Endodermal cell (in vitro differentiated cells): ENCODE measurements at regions not wholly inside any gene's neighbourhood (a gene's known extent, or its start where the extent isn't known, plus 50 kb on each side); places are given as distances from the start of the nearest gene placed in this dataset.

Experiments
- DNase-seq: peaks from one replicate; pipeline ENCODE4 v3.0.0-alpha.2; 2017
- H3K27ac ChIP-seq: 2 replicates; pipeline ENCODE4 v1.5.1; 2013; ENCODE audit warnings: mild to moderate bottlenecking, low read depth, low read length, moderate library complexity
- H3K27me3 ChIP-seq: 2 replicates; pipeline ENCODE4 v1.6.1; 2013; ENCODE audit warnings: mild to moderate bottlenecking, low read length, moderate library complexity; ENCODE audit not compliant: insufficient read depth, control insufficient read depth, poor library complexity, severe bottlenecking
- H3K36me3 ChIP-seq: 2 replicates; pipeline ENCODE4 v1.7.0; 2013; ENCODE audit warnings: mild to moderate bottlenecking, low read length, moderate library complexity; ENCODE audit not compliant: control insufficient read depth, insufficient read depth
- H3K4me1 ChIP-seq: one replicate; pipeline ENCODE4 v1.7.0; 2013; ENCODE audit warnings: low read length; ENCODE audit not compliant: control insufficient read depth, insufficient read depth
- H3K4me3 ChIP-seq: 2 replicates; pipeline ENCODE4 v1.5.1; 2013; ENCODE audit warnings: mild to moderate bottlenecking, low read length, moderate library complexity
- H3K9ac ChIP-seq: 2 replicates; pipeline ENCODE4 v1.6.1; 2013; ENCODE audit warnings: mild to moderate bottlenecking, low read length, moderate library complexity; ENCODE audit not compliant: poor library complexity, severe bottlenecking; ENCODE audit errors: extremely low read depth
- H3K9me3 ChIP-seq: 2 replicates; pipeline ENCODE4 v1.6.1; 2013; ENCODE audit warnings: mild to moderate bottlenecking, low read length, moderate library complexity; ENCODE audit not compliant: control insufficient read depth
- H3K27ac Mint-ChIP-seq: 2 replicates; pipeline ENCODE4 v1.8.0; 2020; ENCODE audit warnings: mixed read lengths
- H3K27me3 Mint-ChIP-seq: 2 replicates; pipeline ENCODE4 v1.8.0; 2021; ENCODE audit warnings: mild to moderate bottlenecking, mixed read lengths; ENCODE audit not compliant: insufficient read depth
- H3K36me3 Mint-ChIP-seq: 2 replicates; pipeline ENCODE4 v1.8.0; 2020; ENCODE audit warnings: low read depth, mixed read lengths
- H3K4me1 Mint-ChIP-seq: 2 replicates; pipeline ENCODE4 v1.8.0; 2020; ENCODE audit warnings: mixed read lengths
- H3K4me3 Mint-ChIP-seq: 2 replicates; pipeline ENCODE4 v1.8.0; 2020; ENCODE audit warnings: mild to moderate bottlenecking, moderate library complexity, mixed read lengths
- H3K9me3 Mint-ChIP-seq: 2 replicates; pipeline ENCODE4 v1.8.0; 2020; ENCODE audit warnings: mild to moderate bottlenecking, mixed read lengths
- WGBS, 2 experiments: methylation state at CpG; one replicate each; pipeline versions ENCODE4 v1.1.5 to v1.1.7; 2013; ENCODE audit warnings: missing lambda C conversion rate in 2 of 2, mixed read lengths in 1 of 2; ENCODE audit not compliant: insufficient coverage in 1 of 2, insufficient read length in 1 of 2; 5-methylcytosine and 5-hydroxymethylcytosine counted together
- TF ChIP-seq, protein P1 (sequence below): fragments of 200-600 bp; sonication (generic); conservative IDR thresholded peaks from 2 replicates; pipeline ENCODE4 v1.5.0; 2021; ENCODE audit warnings: antibody characterized with exemption, mild to moderate bottlenecking

DNA sequence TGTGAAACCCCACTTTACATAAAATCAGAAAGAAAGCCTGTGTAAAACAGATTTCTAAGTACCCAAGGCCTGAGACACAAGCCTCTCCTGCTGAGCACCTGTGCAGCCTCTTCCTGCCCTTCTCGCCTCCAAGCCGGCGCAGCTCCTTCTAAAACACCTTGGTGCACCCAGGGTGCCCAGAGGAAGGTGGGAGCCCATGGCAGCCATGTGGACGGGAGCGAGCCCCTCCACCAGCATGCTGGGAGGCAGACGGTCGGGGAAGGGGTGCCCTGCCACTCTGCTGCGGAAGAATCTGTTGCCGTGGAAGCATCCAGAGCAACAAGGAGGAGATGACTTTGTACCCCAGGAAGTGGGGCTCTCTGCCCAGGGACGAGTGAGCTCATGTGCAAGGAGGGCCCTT is 103.1 kb upstream of the C14orf180 start:
- Histone ChIP-seq H3K9ac (no peak overlapping the region), H3K9me3 (peaks cover 11% of the 10 kb centered on the region), H3K36me3 (no peaks in the 10 kb centered on the region), H3K27me3 (no peaks in the 10 kb centered on the region), H3K27ac (no peak overlapping the region), H3K4me1 (no peaks in the 10 kb centered on the region), H3K4me3 (no peak overlapping the region)
- H3K4me3 Mint-ChIP-seq: no peak overlapping the region
- 92 to 99% methylated on average over 9 to 10 of the region's 10 CpGs for WGBS, 2 experiments
- no peak for DNase-seq
- H3K27me3 Mint-ChIP-seq: peaks cover 2% of the 10 kb centered on the region
- TF ChIP-seq, protein P1, sequence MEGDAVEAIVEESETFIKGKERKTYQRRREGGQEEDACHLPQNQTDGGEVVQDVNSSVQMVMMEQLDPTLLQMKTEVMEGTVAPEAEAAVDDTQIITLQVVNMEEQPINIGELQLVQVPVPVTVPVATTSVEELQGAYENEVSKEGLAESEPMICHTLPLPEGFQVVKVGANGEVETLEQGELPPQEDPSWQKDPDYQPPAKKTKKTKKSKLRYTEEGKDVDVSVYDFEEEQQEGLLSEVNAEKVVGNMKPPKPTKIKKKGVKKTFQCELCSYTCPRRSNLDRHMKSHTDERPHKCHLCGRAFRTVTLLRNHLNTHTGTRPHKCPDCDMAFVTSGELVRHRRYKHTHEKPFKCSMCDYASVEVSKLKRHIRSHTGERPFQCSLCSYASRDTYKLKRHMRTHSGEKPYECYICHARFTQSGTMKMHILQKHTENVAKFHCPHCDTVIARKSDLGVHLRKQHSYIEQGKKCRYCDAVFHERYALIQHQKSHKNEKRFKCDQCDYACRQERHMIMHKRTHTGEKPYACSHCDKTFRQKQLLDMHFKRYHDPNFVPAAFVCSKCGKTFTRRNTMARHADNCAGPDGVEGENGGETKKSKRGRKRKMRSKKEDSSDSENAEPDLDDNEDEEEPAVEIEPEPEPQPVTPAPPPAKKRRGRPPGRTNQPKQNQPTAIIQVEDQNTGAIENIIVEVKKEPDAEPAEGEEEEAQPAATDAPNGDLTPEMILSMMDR: no peak
- H3K9me3 Mint-ChIP-seq: peaks cover 14% of the 10 kb centered on the region
- H3K4me1 Mint-ChIP-seq: no peaks in the 10 kb centered on the region
- H3K36me3 Mint-ChIP-seq: no peaks in the 10 kb centered on the region
- H3K27ac Mint-ChIP-seq: no peak overlapping the region

DNA sequence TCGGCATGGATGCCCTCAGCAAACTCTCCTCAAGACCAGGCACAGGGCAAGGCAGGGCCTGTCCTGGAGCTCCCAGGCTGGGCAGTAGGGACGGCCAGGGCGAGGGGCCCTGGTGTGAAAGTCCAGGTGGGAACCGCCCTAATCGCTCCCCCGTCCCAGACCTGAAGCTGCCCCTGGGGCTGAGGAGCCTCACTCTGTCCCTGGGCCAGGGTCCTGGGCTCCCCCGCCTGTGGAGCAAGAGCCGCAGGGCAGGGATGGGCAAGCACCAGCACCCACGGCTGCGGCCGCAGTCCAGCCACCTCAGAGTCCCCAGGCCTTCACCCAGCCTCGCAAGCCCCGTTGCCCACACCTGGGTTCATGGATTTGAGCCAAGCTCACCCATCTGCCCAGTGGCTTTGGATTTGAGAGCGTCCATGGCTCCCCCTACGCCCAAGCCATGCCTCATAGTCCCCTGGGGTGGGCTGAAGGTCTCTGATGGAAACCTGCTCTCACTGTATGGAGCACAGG is 102.4 kb upstream of the C14orf180 start:
- peaks cover 18% of the 10 kb centered on the region for H3K9me3 ChIP-seq
- DNase-seq: no peak
- TF ChIP-seq, protein P1: no peak
- 89 to 98% methylated on average over 5 to 15 of the region's 15 CpGs for WGBS, 2 experiments
- H3K9me3 Mint-ChIP-seq: peaks cover 22% of the 10 kb centered on the region
- H3K4me1 Mint-ChIP-seq: no peaks in the 10 kb centered on the region
- H3K4me1 ChIP-seq: no peaks in the 10 kb centered on the region
- no peak overlapping the region for H3K27ac ChIP-seq
- no peaks in the 10 kb centered on the region for H3K36me3 Mint-ChIP-seq
- no peaks in the 10 kb centered on the region for H3K27me3 ChIP-seq
- H3K36me3 ChIP-seq: no peaks in the 10 kb centered on the region
- no peak overlapping the region for H3K27ac Mint-ChIP-seq
- no peak overlapping the region for H3K4me3 ChIP-seq
- no peak overlapping the region for H3K4me3 Mint-ChIP-seq
- peaks cover 2% of the 10 kb centered on the region for H3K27me3 Mint-ChIP-seq
- H3K9ac ChIP-seq: no peak overlapping the region

DNA sequence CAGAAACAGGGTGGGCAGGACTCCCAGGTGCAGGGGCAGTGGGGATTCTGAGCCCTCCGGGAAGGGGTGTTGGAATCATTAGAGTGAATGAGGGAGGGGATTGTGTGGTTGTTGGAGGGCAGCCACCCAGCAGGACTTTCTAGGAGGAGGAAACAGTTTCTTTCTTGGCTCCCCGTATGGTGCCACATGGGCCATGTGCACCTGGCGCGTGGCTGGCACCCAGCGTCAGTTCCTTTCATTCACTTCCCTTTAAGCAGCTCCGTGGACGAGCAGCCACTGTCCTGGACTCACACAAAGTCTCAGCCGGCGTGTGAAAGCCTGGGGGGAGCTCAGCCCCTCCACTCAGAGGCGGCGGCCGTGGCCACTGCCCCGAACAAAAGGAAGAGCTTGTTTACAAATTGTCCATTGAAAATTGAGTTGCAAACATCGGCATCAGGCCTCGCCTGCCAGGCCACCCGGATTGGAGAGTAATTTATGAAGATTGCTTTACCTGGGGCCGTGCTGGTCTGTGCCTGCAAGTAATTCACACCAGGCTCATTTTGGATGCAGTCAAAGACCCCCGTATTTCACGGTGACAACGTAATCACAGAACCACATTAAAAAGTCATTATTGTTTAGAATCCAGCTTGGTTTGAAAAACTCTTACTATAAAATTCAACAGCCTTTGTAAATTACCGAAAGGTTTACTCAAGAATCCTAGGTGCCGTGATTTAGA is 101.7 kb upstream of the C14orf180 start:
- H3K4me3 ChIP-seq: no peak overlapping the region
- no peaks in the 10 kb centered on the region for H3K27me3 ChIP-seq
- no peaks in the 10 kb centered on the region for H3K4me1 ChIP-seq
- Mint-ChIP-seq H3K27ac (no peak overlapping the region), H3K36me3 (no peaks in the 10 kb centered on the region), H3K4me1 (no peaks in the 10 kb centered on the region), H3K4me3 (no peak overlapping the region), H3K9me3 (peaks cover 28% of the 10 kb centered on the region), H3K27me3 (peaks cover 2% of the 10 kb centered on the region)
- H3K9me3 ChIP-seq: peaks cover 23% of the 10 kb centered on the region
- no peaks in the 10 kb centered on the region for H3K36me3 ChIP-seq
- TF ChIP-seq, protein P1: no peak
- no peak overlapping the region for H3K9ac ChIP-seq
- DNase-seq: no peak
- 92 to 95% methylated on average over 18 to 22 of the region's 22 CpGs for WGBS, 2 experiments
- no peak overlapping the region for H3K27ac ChIP-seq
